Occipital lobe (tissue), 1 donor: ENCODE measurements at regions not wholly inside any gene's neighbourhood (a gene's known extent, or its start where the extent isn't known, plus 50 kb on each side); places are given as distances from the start of the nearest gene placed in this dataset.
"Not testable (repeated sequence)": the region's sequence is repeated elsewhere in the genome, so short reads cannot be mapped to it uniquely, and the experiment has no call there.

Source experiments
- DNase-seq: peaks from one replicate; lab custom pipeline; 2025; lab: John Stamatoyannopoulos, UW

GRCh38 chr3:69688400-69688799, 50.9 kb upstream of the MITF start:
- DNase-seq, result no peak

GRCh38 chr3:69687641-69688040, 51.6 kb upstream of the MITF start:
- DNase-seq, result no peak

- DNase-seq, result no peak
These were observed 53.2 kb upstream of the MITF start for GRCh38 chr3:69686056-69686455.

- DNase-seq, result no peak
These were observed 54.8 kb upstream of the MITF start for GRCh38 chr3:69684309-69684961.

GRCh38 chr3:69683082-69683806, 56.0 kb upstream of the MITF start:
- DNase-seq, result no peak

- not testable (repeated sequence) for DNase-seq
These were observed 61.8 kb upstream of the MITF start for GRCh38 chr3:69677456-69677855.

GRCh38 chr3:69675786-69676530, 63.3 kb upstream of the MITF start:
- no peak for DNase-seq

- no peak for DNase-seq
These were observed 64.5 kb upstream of the MITF start for GRCh38 chr3:69674752-69675151.

GRCh38 chr3:69671082-69671952, 67.9 kb upstream of the MITF start:
- DNase-seq, result no peak

- no peak for DNase-seq
These were observed 70.2 kb upstream of the MITF start for GRCh38 chr3:69669070-69669469.

- DNase-seq, result no peak
These were observed 74.1 kb upstream of the MITF start for GRCh38 chr3:69665026-69665737.

GRCh38 chr3:69660631-69661030, 78.6 kb upstream of the MITF start:
- DNase-seq, result no peak

- no peak for DNase-seq
These were observed 79.9 kb upstream of the MITF start for GRCh38 chr3:69659180-69659910.

GRCh38 chr3:69658514-69659140, 80.6 kb upstream of the MITF start:
- no peak for DNase-seq

- DNase-seq, result not testable (repeated sequence)
These were observed 82.2 kb upstream of the MITF start for GRCh38 chr3:69657030-69657429.

GRCh38 chr3:69651765-69652164, 87.5 kb upstream of the MITF start:
- no peak for DNase-seq

- DNase-seq, result no peak
These were observed 89.2 kb upstream of the MITF start for GRCh38 chr3:69650066-69650419.

GRCh38 chr3:69649120-69650065, 89.9 kb upstream of the MITF start:
- no peak for DNase-seq

- DNase-seq, result no peak
These were observed 91.1 kb upstream of the MITF start for GRCh38 chr3:69648126-69648525.
